ENCODE measurements at regions not wholly inside any gene's neighbourhood (a gene's known extent, or its start where the extent isn't known, plus 50 kb on each side); places are given as distances from the start of the nearest gene placed in this dataset.
A peak's percentile ranks its signal among the peaks of the same experiment; 100 is the strongest.

DNA sequence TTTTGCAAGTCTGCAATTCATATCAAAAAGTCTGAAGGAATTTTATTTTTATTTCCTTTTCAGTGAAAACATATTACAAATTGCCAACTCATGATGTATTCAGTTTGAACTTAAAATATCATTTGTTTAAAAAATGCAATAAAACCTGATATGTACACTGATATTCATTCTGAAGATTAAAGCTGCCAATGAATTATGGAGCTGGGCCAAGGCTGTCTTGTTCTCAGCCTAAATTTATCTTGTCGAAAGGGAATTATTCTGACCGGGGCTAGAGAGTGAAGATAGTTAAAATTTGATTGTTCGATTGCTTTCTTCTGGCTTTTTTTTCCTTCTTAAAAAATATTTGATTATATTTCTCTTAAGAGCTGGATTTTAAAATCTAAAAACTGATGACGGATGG lies 54.0 kb upstream of the RBFOX1 start:
- no peak overlapping the region for H3K27ac ChIP-seq (ENCODE audit: low read depth, low read length)
- WGBS (ENCODE audit: insufficient coverage) = no CpG with 5 or more reads among the region's 4 CpGs
- peak in 1 of 6 donors; percentile 66 for DNase-seq (ENCODE audit: low read depth in 4 of 6, low spot score in 6 of 6)

DNA sequence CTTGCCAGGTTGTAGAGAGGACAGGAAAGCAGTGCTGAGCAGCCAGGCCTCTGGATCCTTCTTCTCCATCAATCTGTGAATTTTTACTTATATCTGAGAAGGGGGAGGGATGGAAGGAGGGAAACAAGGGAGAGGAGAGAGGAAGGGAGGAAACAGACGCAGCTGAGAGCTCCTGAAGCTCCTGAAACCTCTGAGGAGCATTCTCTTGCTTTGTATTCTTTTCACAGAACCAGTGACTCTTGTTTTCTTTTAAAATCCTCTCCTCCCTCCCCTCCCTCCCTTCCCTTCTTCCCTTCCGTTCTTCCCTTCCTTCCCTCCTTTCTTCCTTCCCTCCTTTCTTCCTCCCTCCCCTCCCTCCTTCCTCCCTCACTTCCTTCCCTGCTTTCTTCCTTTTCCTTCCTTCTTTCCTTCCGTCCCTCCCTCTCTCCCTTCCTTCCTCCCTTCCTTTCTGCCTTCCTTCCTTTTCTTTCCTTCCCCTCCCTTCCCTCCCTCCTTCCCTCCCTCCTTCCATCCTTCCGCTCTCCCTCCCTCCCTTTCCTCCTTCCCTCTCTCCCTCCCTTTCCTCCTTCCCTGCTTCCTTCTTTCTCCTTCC lies 60.0 kb upstream of the RBFOX1 start:
- no peak for DNase-seq (ENCODE audit: low read depth in 4 of 6, low spot score in 6 of 6)
- H3K36me3 ChIP-seq (ENCODE audit: control insufficient read depth, insufficient read depth, low read length) = no peaks in the 10 kb centered on the region
- no peaks in the 10 kb centered on the region for H3K4me1 ChIP-seq (ENCODE audit: control insufficient read depth, insufficient read depth, low read length)
- 84% methylated on average over 4 of the region's 4 CpGs for WGBS (ENCODE audit: insufficient coverage)
- no peaks in the 10 kb centered on the region for H3K9me3 ChIP-seq (ENCODE audit: control insufficient read depth, insufficient read depth, low read length)
- no peak overlapping the region for H3K27ac ChIP-seq (ENCODE audit: low read depth, low read length)
- no peaks in the 10 kb centered on the region for H3K27me3 ChIP-seq (ENCODE audit: control insufficient read depth, insufficient read depth, low read length)
- no peak overlapping the region for H3K4me3 ChIP-seq (ENCODE audit: low read depth, low read length)

More for the DNA sequence above, 54.0 kb upstream of the RBFOX1 start:
- Histone ChIP-seq H3K9me3 (ENCODE audit: control insufficient read depth, insufficient read depth, low read length) (no peaks in the 10 kb centered on the region), H3K27me3 (ENCODE audit: control insufficient read depth, insufficient read depth, low read length) (no peaks in the 10 kb centered on the region), H3K4me1 (ENCODE audit: control insufficient read depth, insufficient read depth, low read length) (peaks cover 3% of the 10 kb centered on the region), H3K4me3 (ENCODE audit: low read depth, low read length) (no peak overlapping the region), H3K36me3 (ENCODE audit: control insufficient read depth, insufficient read depth, low read length) (no peaks in the 10 kb centered on the region)

DNA sequence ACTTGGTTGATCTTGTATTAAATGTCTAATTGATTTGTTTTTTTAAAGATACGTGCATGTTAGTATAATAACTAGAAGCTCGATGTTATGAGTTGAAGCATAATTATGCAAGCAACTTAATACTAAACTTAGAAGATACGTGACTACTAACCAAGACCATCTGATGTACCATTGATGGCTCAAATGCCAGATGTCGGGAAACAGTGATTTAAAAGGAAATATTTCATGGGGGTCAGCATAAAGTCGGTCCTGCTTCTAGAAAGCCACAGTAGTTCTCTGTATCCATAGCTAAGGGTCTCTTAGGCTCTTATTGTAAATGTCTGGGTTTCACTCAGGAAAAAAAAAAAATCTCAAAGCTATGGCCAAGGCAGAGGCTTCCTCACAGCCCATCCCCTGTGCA lies 61.2 kb upstream of the RBFOX1 start:
- Histone ChIP-seq H3K9me3 (ENCODE audit: control insufficient read depth, insufficient read depth, low read length) (no peaks in the 10 kb centered on the region), H3K27ac (ENCODE audit: low read depth, low read length) (no peak overlapping the region), H3K4me1 (ENCODE audit: control insufficient read depth, insufficient read depth, low read length) (no peaks in the 10 kb centered on the region), H3K36me3 (ENCODE audit: control insufficient read depth, insufficient read depth, low read length) (no peaks in the 10 kb centered on the region), H3K27me3 (ENCODE audit: control insufficient read depth, insufficient read depth, low read length) (no peaks in the 10 kb centered on the region), H3K4me3 (ENCODE audit: low read depth, low read length) (no peak overlapping the region)
- DNase-seq (ENCODE audit: low read depth in 4 of 6, low spot score in 6 of 6) = no peak
- WGBS (ENCODE audit: insufficient coverage) = 100% methylated on average over 2 of the region's 5 CpGs

DNA sequence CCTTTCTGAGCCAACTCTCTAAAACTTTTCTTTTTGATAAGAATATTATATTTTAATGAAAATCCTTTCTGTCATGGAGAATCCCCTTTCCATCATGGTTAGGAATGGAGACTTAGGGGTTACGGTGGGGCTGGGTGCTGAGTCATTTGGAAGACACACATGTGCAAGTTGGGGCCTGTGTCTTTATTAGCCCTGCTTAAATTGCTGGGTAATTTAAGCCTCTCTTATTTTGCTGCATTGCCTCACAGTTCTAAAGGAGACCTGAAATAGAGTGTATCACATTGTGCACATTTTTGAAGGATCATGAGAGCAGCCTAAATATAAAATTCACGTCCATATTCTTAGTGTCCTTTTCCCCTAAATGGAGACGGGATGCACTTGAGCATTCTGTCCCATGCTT lies 61.8 kb upstream of the RBFOX1 start:
- no peaks in the 10 kb centered on the region for H3K36me3 ChIP-seq (ENCODE audit: control insufficient read depth, insufficient read depth, low read length)
- no peak overlapping the region for H3K27ac ChIP-seq (ENCODE audit: low read depth, low read length)
- H3K27me3 ChIP-seq (ENCODE audit: control insufficient read depth, insufficient read depth, low read length) = no peaks in the 10 kb centered on the region
- H3K4me3 ChIP-seq (ENCODE audit: low read depth, low read length) = no peak overlapping the region
- no peaks in the 10 kb centered on the region for H3K9me3 ChIP-seq (ENCODE audit: control insufficient read depth, insufficient read depth, low read length)
- no peak for DNase-seq (ENCODE audit: low read depth in 4 of 6, low spot score in 6 of 6)
- no peaks in the 10 kb centered on the region for H3K4me1 ChIP-seq (ENCODE audit: control insufficient read depth, insufficient read depth, low read length)
- 100% methylated on average over 1 of the region's 3 CpGs for WGBS (ENCODE audit: insufficient coverage)

DNA sequence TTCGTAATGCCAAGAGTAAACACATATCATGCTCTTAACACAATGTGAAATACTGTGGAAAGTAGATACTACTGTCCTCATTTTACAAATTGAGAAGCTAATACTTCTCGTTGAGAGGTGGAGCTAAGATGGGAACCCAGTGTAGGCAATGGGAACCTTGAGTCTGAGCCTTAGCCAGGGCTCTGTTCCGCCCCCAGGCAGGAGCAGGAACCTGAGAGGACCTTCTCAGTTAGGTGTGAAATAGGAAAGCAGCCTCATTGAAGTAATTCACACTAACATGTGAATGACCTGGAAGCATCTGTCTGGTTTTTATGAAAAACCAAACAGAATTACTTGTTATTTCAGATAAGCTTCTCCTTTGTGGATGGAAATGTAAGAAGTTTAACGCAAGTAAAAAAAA lies 62.6 kb upstream of the RBFOX1 start:
- H3K4me3 ChIP-seq (ENCODE audit: low read depth, low read length) = no peak overlapping the region
- no peak for DNase-seq (ENCODE audit: low read depth in 4 of 6, low spot score in 6 of 6)
- 71% methylated on average over 1 of the region's 4 CpGs for WGBS (ENCODE audit: insufficient coverage)
- no peaks in the 10 kb centered on the region for H3K36me3 ChIP-seq (ENCODE audit: control insufficient read depth, insufficient read depth, low read length)
- no peaks in the 10 kb centered on the region for H3K4me1 ChIP-seq (ENCODE audit: control insufficient read depth, insufficient read depth, low read length)
- no peak overlapping the region for H3K27ac ChIP-seq (ENCODE audit: low read depth, low read length)
- no peaks in the 10 kb centered on the region for H3K9me3 ChIP-seq (ENCODE audit: control insufficient read depth, insufficient read depth, low read length)
- H3K27me3 ChIP-seq (ENCODE audit: control insufficient read depth, insufficient read depth, low read length) = no peaks in the 10 kb centered on the region

DNA sequence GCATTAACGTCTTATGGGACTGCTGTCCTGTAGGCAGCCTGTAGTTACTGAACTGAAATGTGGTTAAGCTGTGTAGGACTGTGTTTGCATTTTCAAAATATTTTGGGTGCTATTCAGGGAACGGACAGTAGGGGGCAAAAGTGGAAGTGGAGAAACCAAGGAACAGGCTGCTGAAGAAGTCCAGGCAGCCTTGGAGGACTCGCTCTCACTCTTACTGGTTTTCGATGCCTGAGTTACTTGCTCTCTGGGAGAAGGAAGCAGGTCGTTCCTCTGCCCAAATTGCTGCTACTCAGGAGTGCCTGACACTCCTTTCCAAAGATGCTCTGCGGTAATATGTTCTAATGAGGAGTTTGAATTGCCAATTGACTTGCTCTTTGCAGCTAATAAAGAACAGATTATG lies 64.5 kb upstream of the RBFOX1 start:
- 7% methylated on average over 3 of the region's 6 CpGs for WGBS (ENCODE audit: insufficient coverage)
- no peaks in the 10 kb centered on the region for H3K4me1 ChIP-seq (ENCODE audit: control insufficient read depth, insufficient read depth, low read length)
- H3K27me3 ChIP-seq (ENCODE audit: control insufficient read depth, insufficient read depth, low read length) = no peaks in the 10 kb centered on the region
- no peak overlapping the region for H3K27ac ChIP-seq (ENCODE audit: low read depth, low read length)
- H3K4me3 ChIP-seq (ENCODE audit: low read depth, low read length) = no peak overlapping the region
- no peaks in the 10 kb centered on the region for H3K36me3 ChIP-seq (ENCODE audit: control insufficient read depth, insufficient read depth, low read length)
- no peaks in the 10 kb centered on the region for H3K9me3 ChIP-seq (ENCODE audit: control insufficient read depth, insufficient read depth, low read length)
- peak; percentile 17 to 91 (median 38) for DNase-seq (ENCODE audit: low read depth in 4 of 6, low spot score in 6 of 6)

DNA sequence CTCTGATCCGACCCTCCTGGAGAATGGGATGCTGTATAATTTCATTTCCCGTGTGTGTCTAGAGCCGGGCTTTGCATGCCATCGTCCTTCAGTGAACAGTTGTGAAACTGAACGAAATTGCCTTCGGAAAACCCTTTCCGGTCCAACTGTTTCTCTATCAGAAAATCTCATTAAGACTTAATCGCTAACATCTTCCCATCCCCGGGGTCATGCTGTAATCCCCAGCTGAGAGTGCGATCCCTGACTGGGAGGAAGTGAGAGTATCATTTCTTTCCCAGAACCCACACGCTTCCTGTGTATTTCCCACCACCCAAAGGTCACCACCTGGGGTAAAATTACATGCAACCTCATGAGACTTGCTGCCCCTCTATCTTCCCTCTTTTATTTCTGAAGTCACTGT lies 75.6 kb upstream of the RBFOX1 start:
- Histone ChIP-seq H3K27me3 (ENCODE audit: control insufficient read depth, insufficient read depth, low read length) (no peaks in the 10 kb centered on the region), H3K4me3 (ENCODE audit: low read depth, low read length) (no peak overlapping the region), H3K36me3 (ENCODE audit: control insufficient read depth, insufficient read depth, low read length) (no peaks in the 10 kb centered on the region), H3K9me3 (ENCODE audit: control insufficient read depth, insufficient read depth, low read length) (no peaks in the 10 kb centered on the region), H3K27ac (ENCODE audit: low read depth, low read length) (no peak overlapping the region), H3K4me1 (ENCODE audit: control insufficient read depth, insufficient read depth, low read length) (no peaks in the 10 kb centered on the region)
- WGBS (ENCODE audit: insufficient coverage) = 78% methylated on average over 5 of the region's 11 CpGs
- peak in 1 of 6 donors; percentile 78 for DNase-seq (ENCODE audit: low read depth in 4 of 6, low spot score in 6 of 6)

DNA sequence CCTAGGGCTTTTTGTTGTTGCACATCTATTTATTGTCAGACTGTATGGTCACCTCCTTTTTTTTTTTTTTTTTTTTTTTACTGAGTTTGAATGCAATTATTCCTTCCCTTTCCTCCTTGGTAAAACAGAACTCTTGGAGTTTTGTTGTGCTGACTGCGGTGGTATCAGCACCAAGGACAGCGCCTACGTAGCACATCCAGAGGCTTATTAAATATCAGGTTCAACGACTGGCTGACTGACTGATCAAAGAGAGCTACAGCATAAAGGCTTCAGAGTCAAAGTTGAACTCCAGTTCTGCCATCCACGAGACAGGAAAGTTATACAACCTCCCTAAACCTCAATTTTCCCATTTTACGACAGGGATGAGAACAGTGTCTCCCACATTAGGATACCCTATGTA lies 86.1 kb upstream of the RBFOX1 start:
- peak in 1 of 6 donors; percentile 34 for DNase-seq (ENCODE audit: low read depth in 4 of 6, low spot score in 6 of 6)
- Histone ChIP-seq H3K4me3 (ENCODE audit: low read depth, low read length) (no peak overlapping the region), H3K36me3 (ENCODE audit: control insufficient read depth, insufficient read depth, low read length) (no peaks in the 10 kb centered on the region), H3K27me3 (ENCODE audit: control insufficient read depth, insufficient read depth, low read length) (no peaks in the 10 kb centered on the region), H3K27ac (ENCODE audit: low read depth, low read length) (no peak overlapping the region), H3K9me3 (ENCODE audit: control insufficient read depth, insufficient read depth, low read length) (no peaks in the 10 kb centered on the region), H3K4me1 (ENCODE audit: control insufficient read depth, insufficient read depth, low read length) (no peaks in the 10 kb centered on the region)
- 45% methylated on average over 6 of the region's 6 CpGs for WGBS (ENCODE audit: insufficient coverage)

DNA sequence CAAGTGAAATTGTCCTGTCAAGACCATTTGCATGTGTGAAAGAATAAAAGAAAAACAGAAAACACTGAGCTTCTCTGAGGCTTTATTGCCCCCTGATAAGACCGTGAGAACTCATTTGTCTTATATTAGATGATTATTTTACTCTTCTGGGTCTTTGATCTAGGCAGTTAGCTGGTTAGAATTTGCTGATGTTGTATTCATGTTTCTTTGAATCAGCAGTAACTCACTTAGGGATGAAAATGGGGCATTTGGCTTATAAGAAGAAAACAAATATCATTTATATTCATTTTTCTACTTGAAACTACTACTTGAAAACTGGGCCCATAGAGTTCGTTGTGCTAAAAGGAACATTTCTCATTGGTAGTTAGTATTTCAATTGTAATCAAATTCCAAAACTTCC lies 93.1 kb upstream of the RBFOX1 start:
- Histone ChIP-seq H3K27me3 (ENCODE audit: control insufficient read depth, insufficient read depth, low read length) (no peaks in the 10 kb centered on the region), H3K36me3 (ENCODE audit: control insufficient read depth, insufficient read depth, low read length) (no peaks in the 10 kb centered on the region), H3K4me3 (ENCODE audit: low read depth, low read length) (no peak overlapping the region), H3K9me3 (ENCODE audit: control insufficient read depth, insufficient read depth, low read length) (no peaks in the 10 kb centered on the region), H3K4me1 (ENCODE audit: control insufficient read depth, insufficient read depth, low read length) (no peaks in the 10 kb centered on the region), H3K27ac (ENCODE audit: low read depth, low read length) (no peak overlapping the region)
- no CpG with 5 or more reads among the region's 2 CpGs for WGBS (ENCODE audit: insufficient coverage)
- no peak for DNase-seq (ENCODE audit: low read depth in 4 of 6, low spot score in 6 of 6)

DNA sequence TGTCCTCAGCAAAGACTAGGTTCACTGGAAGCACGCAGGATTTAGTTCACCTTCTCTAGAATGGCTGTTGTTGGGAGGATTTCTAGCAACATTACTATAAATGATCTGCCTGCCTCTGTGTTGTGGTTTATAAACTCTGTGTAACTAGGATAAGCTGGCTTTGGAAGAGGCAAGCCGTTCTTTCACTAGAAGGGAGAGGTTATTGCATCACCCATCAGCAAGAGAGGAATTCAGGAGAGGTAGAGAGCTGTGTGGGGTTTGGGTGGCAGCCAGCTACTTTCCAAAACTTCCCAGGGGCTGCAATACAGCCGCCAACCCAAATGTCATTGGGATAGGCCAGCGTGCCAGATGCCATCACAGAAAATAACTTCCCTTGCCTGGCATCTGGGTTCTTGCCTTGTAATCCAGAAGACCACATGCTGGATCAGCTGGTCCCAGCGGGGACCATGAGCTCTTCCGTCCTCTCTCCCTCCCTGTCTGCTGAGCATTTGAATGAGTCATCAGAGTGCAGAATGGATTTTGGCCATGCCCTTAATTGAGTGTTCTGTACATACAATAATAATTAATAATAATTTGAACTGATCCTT lies 95.7 kb upstream of the RBFOX1 start:
- 61% methylated on average over 3 of the region's 6 CpGs for WGBS (ENCODE audit: insufficient coverage)
- Histone ChIP-seq H3K27ac (ENCODE audit: low read depth, low read length) (no peak overlapping the region), H3K4me1 (ENCODE audit: control insufficient read depth, insufficient read depth, low read length) (no peaks in the 10 kb centered on the region), H3K27me3 (ENCODE audit: control insufficient read depth, insufficient read depth, low read length) (no peaks in the 10 kb centered on the region), H3K4me3 (ENCODE audit: low read depth, low read length) (no peak overlapping the region), H3K36me3 (ENCODE audit: control insufficient read depth, insufficient read depth, low read length) (no peaks in the 10 kb centered on the region), H3K9me3 (ENCODE audit: control insufficient read depth, insufficient read depth, low read length) (no peaks in the 10 kb centered on the region)
- peak in 2 of 6 donors; percentile 8 to 62 for DNase-seq (ENCODE audit: low read depth in 4 of 6, low spot score in 6 of 6)
